GM23338 (cell line): ENCODE measurements at regions not wholly inside any gene's neighbourhood (a gene's known extent, or its start where the extent isn't known, plus 50 kb on each side); places are given as distances from the start of the nearest gene placed in this dataset.

Source experiments
- CTCF ChIP-seq, 2 experiments: fragments of 200-600 bp in 1 of 2; sonication (generic) in 1 of 2; conservative IDR thresholded peaks; 2 replicates each; pipeline versions ENCODE4 v1.5.1 to v1.6.1; 2016 to 2017; ENCODE audit warnings: antibody characterized with exemption in 2 of 2, low read depth in 2 of 2, mild to moderate bottlenecking in 2 of 2, moderate library complexity in 1 of 2
- EZH2 ChIP-seq: fragments of 200-600 bp; sonication (generic); IDR thresholded peaks from one replicate; pipeline ENCODE4 v1.8.0; 2017; ENCODE audit warnings: antibody characterized with exemption, mild to moderate bottlenecking, low read depth; ENCODE audit not compliant: unreplicated experiment
- EZH2phosphoT487 ChIP-seq: fragments of 200-600 bp; sonication (generic); IDR thresholded peaks from one replicate; pipeline ENCODE4 v1.8.1; 2018; ENCODE audit warnings: antibody characterized with exemption; ENCODE audit not compliant: unreplicated experiment
- JUNB ChIP-seq: IDR thresholded peaks from one replicate; pipeline ENCODE4 v1.6.1; 2016; ENCODE audit warnings: antibody characterized with exemption; ENCODE audit not compliant: unreplicated experiment
- POLR2AphosphoS5 ChIP-seq: IDR thresholded peaks from 2 replicates; pipeline ENCODE4 v1.6.1; 2016; ENCODE audit warnings: antibody characterized with exemption, low read depth
- REST ChIP-seq: IDR thresholded peaks from one replicate; pipeline ENCODE4 v1.6.1; 2018; ENCODE audit warnings: antibody characterized with exemption; ENCODE audit not compliant: unreplicated experiment
- ZNF114 ChIP-seq: fragments of 250-450 bp; sonication (Bioruptor Pico); IDR thresholded peaks from 2 replicates; pipeline ENCODE4 v1.5.0; 2020; ENCODE audit warnings: mild to moderate bottlenecking, moderate library complexity
- ZNF331 ChIP-seq: fragments of 250-450 bp; sonication (Bioruptor Pico); IDR thresholded peaks from 2 replicates; pipeline ENCODE4 v1.5.0; 2020; ENCODE audit warnings: low read depth, mild to moderate bottlenecking, moderate library complexity

DNA sequence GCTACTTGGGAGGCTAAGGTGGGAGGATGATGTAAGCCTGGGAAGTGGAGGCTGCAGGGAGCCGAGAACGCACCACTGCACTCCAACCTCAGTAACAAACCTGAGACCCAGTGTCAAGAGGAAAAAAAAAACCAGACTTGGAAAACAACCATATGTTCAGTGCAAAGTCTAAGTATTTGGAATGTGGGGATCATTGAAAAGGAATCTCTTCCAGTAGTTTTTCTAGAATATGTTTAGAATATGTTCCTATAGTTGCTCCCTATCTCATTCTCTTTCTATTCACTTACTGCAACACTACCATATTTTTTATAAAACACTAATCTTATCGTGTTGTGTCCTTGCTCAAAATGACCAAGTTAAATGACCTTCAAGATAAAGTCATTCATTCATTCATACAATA, 423.5 kb upstream of the SOX5 start:
- TF ChIP-seq POLR2AphosphoS5 (no peak), EZH2 (no peak), CTCF (conservative IDR thresholded peaks at IDR 0.05; ENCODE audit: low read depth in 2 of 2) (no peak), EZH2phosphoT487 (no peak), JUNB (no peak), REST (no peak), ZNF114 (CRISPR knock-in tag) (no peak), ZNF331 (CRISPR knock-in tag) (no peak)
